NCI-H748 treated with DMSO at 0.1 percent for 48 hours (cell line): ENCODE measurements at regions not wholly inside any gene's neighbourhood (a gene's known extent, or its start where the extent isn't known, plus 50 kb on each side); places are given as distances from the start of the nearest gene placed in this dataset.
"Not testable (repeated sequence)": the region's sequence is repeated elsewhere in the genome, so short reads cannot be mapped to it uniquely, and the experiment has no call there.

Experiments
- DNase-seq: peaks from one replicate; lab custom pipeline; 2025; lab: John Stamatoyannopoulos, UW

GRCh38 chr1:192476802-192477298, 98.7 kb upstream of the RGS1 start:
- DNase-seq, result no peak

GRCh38 chr1:192477630-192478029, 97.9 kb upstream of the RGS1 start:
- DNase-seq, result peak; percentile 14

GRCh38 chr1:192485692-192486436, 89.7 kb upstream of the RGS1 start:
- DNase-seq, result no peak

DNA sequence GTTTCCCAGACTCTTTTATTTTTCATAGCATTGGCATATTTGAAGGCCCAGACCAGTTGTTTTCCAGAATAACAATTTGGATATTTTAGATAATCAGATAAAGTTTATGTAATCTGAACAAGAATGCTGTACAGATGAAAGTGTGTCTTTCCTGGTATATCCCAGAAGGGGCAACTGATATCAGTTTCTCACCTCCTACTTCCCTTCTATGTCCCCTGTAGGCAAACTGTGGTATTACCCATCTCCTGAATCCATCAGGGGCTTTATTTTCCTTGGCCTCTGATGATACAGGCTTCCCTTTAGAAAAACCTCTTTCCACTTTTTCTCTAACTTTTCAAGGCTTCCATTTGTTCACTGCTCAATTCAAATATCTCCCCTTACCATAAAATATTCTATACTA, 87.5 kb upstream of the RGS1 start:
- DNase-seq, result no peak

DNA sequence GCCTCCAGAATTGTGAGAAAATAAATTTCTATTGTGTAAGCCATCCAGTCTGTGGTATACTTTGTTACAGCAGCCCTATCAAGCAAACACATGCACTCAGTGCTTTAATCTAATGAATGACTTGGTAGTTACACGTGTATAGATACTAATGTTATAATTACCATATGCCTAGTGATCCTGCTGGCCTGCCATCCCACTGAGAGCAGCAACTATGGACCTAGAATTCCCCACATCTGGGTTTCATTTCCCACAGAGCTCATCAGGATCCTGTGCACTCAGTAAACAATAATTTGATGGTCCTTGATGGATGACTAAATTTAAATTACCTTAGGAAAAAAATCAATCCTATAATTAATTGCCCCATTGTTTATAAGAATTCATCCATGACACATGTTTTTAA, 86.5 kb upstream of the RGS1 start:
- DNase-seq, result peak; percentile 41

GRCh38 chr1:192489748-192490147, 85.8 kb upstream of the RGS1 start:
- peak; percentile 77 for DNase-seq

- no peak for DNase-seq
Observed at GRCh38 chr1:192491804-192492554, 83.6 kb upstream of the RGS1 start.

GRCh38 chr1:192493584-192493983, 82.0 kb upstream of the RGS1 start:
- DNase-seq, result no peak

DNA sequence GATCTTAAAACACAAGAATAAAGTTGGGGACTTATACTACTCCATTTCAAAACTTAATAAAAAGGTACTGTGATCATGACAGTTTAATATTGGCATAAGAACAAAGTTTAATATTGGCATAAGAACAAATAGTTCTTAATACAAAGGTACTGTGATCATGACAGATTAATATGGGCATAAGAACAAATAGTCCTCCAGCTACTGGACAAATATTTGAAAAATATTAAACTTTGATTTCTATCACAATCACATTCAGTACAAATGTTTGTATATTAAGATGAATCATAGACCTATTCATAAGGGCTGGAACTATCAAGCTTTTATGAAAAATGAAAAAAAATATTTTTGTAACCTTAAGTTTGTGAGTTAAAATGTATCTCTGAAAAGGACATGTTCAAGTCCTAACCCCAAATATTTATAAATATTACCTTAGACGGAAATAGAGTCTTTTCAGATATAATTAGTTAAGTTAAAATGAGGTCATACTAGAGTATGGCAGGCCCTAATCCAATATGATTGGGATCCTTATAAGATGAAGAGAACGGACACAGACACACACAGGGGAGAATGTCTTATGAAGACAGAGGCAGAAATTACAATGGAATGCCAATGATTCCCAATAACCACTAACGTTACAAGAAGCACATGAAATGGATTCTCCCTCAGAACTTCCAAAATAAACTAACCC, 79.1 kb upstream of the RGS1 start:
- DNase-seq, result no peak

- no peak for DNase-seq
Observed at GRCh38 chr1:192497214-192497794, 78.3 kb upstream of the RGS1 start.

DNA sequence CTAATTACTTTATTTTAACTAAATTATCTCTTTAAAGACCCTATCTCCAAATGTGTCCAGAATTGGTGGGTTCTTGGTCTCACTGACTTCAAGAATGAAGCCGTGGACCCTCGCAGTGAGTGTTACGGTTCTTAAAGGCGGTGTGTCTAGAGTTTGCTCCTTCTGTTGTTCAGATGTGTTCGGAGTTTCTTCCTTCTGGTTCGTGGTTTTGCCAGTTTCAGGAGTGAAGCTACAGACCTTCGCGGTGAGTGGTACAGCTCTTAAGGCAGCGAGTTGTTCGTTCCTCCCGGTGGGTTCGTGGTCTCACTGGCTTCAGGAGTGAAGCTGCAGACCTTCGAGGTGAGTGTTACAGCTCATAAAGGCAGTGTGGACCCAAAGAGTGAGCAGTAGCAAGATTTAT, 77.5 kb upstream of the RGS1 start:
- DNase-seq, result not testable (repeated sequence)

- not testable (repeated sequence) for DNase-seq
Observed at GRCh38 chr1:192499061-192499581, 76.5 kb upstream of the RGS1 start.

- DNase-seq, result not testable (repeated sequence)
Observed at GRCh38 chr1:192500541-192500940, 75.0 kb upstream of the RGS1 start.

DNA sequence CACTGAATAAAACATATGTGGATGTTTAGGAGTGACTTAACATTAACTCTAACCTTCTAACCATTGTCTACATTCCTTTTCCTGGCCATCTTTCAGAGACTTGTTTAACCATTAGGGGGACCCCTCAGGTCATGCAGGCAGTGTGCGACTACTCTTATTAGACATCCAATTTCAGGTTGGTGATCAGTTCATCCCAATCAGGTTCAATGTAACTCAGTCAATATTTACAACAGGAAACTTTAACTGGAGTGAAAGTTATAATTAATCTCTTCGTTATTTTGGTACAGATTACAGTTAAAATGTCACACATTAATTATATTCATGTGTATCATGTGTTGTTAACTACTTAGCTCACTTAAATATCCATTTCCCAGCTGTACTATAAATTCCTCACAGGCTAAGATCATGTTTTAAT, 68.8 kb upstream of the RGS1 start:
- no peak for DNase-seq

DNA sequence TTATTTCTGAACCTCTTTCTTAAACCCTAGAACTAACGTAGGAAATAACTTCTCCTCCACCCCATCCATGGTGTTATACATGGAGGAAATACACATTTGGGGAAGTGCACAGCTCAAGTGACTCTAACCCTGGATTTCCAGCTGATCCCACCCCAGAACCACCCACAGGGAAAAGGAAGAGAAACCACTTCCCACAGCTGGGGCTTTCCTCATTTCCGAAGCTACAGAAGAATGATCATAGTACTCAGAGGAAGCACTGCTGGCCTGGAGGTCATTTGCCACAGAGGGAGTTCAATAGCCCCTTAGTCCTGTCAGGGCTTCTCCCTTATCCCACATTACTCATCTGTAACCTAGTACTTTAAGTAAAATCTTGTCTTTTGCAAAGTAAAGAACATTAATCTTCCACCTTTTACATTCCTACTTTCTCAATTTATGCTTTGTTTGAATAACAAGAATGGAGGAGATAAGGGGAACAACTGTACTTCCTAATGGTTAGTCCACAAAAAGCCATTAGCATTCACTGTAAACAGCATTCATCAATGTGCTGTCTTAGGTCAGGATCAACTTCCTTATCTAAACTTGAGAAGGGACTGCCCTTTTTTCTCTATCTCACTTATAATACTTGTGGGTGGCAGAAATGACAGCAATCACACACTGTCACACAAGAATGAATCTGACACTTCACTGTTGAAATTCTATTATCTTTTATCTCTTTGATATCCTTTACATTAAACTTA, 63.0 kb upstream of the RGS1 start:
- no peak for DNase-seq

DNA sequence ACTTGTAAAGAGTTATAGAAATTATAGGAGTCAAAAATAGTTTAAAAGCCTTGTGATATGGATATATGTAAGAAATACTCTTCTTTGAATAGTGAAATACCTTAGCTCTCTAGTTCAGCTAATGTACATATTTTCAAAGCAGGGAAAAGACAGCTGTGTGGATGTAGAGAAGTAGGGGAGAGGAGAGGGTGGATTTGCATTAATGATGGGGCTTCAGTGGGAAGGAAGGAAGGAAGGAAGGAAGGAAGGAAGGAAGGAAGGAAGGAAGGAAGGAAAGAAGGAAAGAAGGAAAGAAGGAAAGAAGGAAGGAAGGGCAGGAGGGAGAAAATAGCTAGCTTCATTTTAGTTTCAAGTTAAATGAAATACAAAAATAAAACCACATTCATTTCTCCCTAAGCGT, 62.4 kb upstream of the RGS1 start:
- no peak for DNase-seq

GRCh38 chr1:192513697-192514096, 61.9 kb upstream of the RGS1 start:
- DNase-seq, result no peak

GRCh38 chr1:192516776-192517297, 58.7 kb upstream of the RGS1 start:
- DNase-seq, result no peak

DNA sequence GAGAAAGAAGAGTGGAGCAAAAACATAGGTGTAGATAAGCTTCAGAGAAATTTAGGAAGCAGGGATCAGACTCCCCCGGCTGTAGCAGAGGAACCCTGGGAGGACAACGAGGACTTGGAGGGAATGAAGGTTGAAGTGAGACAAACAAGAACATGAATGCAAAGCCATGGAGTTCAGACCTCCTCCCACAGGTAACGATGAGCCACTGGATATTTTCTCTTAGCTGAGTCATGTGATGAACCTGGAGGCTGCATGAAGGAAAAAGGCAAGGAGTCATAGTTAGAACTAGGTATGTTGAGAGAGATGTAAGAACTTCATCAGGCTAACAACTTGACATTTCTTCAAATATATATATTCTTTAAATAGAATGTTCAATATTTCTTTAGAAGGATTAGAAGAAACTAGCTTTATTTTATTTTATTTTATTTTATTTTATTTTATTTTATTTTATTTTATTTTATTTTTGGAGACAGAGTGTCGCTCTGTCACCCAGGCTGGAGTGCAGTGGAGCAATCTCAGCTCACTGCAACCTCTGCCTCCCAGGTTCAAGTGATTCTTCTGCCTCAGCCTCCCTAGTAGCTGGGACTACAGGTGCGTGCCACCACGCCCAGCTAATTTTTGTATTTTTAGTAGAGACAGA, 57.7 kb upstream of the RGS1 start:
- not testable (repeated sequence) for DNase-seq

DNA sequence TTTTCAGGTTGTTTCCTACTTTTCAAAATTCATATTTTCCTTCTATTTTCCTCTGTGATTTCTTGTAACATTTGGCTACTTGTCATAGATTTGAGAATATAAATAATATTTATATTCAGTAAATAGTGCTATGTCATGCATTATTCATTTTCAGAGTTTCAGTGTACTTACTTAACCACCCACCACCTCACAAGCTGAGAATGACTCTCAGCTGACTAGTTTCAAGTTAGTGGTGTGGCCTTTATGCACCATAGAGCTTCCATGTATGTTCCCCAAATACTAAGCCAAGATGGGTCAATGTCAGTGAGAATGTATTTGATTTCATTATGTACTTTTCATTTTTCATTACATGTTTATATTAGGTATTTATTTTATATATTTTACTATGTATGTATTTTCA, 56.9 kb upstream of the RGS1 start:
- no peak for DNase-seq

- DNase-seq, result no peak
Observed at GRCh38 chr1:192521734-192522133, 53.8 kb upstream of the RGS1 start.
